T1000 (cell line): ENCODE measurements at regions not wholly inside any gene's neighbourhood (a gene's known extent, or its start where the extent isn't known, plus 50 kb on each side); places are given as distances from the start of the nearest gene placed in this dataset.
A peak's percentile ranks its signal among the peaks of the same experiment; 100 is the strongest.

Source experiments
- DNase-seq: peaks from one replicate; lab custom pipeline; 2025; ENCODE audit warnings: mixed read lengths; lab: John Stamatoyannopoulos, UW

- DNase-seq: no peak
Observed at GRCh38 chr11:8340296-8340695, 76.6 kb upstream of the LMO1 start.

DNA sequence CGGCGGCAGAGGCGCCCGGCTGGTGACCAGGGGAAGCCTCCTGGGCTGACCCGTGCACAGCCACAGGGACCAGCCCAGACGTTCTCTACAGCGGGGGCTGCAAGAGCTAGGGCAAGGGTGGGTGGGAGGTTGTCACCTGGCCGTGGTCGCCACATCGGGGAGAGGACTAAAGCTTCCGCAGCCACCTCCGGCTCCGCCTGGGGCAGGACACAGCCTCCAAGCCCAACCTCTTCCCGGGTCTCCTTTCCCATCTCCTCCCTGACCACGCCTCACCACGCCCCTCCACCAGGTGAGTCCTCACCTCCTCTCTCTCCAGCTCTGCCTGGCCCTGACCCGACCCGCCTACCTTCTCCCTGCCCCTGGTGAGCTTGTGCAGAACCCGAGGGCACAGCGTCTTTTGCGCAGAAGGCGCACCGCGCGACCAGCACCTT lies 75.9 kb upstream of the LMO1 start:
- DNase-seq: no peak

GRCh38 chr11:8338138-8338537 lies 74.5 kb upstream of the LMO1 start:
- no peak for DNase-seq

DNA sequence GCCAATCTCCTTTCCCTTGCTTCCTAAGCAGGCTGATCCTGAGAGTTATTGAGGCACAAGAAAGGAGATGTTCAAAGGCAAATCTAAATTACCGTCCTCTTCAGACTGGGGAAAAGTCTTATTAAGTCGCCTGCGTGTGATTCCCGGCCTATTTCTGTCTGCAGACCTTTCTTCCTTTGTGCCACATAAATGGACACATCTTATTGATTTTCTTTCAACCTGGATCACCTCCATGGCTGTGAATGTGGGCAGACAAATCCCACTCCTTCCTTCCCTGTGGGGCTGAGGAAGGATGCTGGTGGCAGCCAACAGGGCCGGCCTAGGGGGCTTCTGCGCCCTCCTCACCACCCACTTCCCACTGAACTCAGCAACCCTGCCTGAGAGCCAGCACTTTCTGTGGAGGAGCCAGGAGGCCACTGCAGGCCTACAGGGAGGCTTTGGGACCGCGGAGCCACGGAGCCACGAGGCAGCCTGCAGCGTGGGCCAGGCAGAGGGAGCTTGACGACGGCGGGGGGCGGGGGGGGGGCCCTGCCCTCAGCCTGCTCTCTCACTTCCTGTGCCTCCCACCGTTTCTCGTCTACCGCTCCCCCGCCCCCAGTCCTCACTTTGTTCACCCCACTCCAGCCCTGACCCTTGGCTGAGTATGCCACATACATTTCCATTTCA lies 73.6 kb upstream of the LMO1 start:
- no peak for DNase-seq

DNA sequence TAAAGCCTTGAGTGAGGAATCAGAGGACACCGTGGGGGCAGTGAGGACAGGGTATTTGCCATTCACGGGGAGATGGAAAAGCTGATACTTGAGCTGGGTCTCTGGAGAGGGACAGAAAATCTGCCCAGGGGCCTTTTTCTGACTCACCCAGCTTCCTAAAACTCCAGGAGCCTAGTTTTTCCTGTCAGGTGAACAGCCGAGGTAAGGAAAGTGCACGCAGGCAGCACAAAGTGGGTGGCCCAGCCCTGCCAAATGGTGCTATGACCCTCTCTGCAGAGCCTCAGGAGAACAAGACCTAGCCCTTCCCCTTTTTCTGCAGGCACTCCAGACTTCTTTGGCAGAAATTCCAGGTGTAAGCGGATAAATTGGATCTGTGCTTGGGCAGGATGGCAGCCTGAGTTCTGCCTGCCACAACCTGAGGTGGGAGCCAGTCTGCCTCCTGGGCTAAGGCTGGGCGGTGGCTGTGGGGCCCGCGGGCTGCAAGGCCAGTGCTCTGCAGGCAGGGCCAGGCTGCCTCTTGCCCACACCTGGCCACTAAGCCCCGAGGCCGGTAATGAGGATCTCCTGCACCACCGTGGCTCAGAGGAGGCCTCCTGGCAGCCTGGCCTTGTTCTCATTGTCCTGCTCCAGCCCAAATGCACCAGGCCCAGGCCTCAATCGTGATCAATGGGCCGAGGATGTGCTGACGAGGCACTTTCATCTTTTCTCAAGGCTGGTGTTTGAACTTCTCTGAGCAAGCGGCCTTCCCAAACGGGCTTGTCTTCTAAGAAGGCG lies 72.9 kb upstream of the LMO1 start:
- no peak for DNase-seq

DNA sequence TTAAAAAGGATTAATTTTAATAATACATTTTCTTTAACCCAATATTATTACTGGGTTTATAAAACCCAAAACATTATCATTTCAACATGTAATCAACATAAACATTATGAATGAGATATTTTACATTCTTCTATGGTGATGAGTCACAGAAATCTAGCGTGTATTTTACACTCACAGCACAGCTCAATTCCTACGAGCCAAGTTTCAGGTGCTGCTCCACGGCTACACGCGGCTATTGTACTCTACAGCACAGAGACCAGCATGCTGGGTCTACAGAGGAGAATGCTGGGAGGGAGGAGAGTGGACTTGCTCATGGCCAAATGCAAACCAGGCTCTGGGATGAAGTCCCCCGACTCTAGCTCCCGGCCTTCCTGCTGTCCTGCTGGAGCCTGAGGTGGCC lies 72.0 kb upstream of the LMO1 start:
- no peak for DNase-seq

- DNase-seq: no peak
Observed at GRCh38 chr11:8335186-8335585, 71.5 kb upstream of the LMO1 start.

DNA sequence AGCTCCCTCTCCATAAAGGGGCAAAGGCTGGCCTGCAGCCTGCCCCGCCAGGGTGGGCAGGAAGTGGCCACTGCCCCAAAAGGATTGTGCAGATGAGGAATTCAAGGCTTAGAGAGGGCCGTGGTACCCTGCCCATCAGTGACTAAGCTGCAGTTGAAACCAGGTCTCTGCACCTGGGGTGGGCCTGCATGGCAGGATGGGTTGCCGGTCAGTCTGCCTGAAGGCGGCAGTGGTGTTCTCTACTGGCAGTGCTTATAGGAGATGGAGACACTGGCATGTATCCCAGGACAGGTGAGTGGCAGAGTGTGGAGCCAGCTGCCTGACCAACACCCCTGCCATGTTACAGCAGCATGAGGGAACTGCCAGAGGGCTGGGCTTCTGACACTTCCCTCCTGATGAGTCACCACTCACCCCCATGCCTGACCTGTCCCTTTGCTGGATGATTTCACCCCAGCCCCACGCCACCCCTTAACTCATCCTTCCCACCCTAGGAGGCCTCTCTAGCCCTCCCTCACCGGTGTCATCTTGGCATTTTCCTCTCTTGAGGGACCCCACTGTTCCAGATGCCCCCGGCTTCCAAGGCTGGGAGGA lies 70.2 kb upstream of the LMO1 start:
- DNase-seq: no peak

- DNase-seq: no peak
Observed at GRCh38 chr11:8333376-8333775, 69.7 kb upstream of the LMO1 start.

GRCh38 chr11:8332891-8333290 lies 69.2 kb upstream of the LMO1 start:
- no peak for DNase-seq

- no peak for DNase-seq
Observed at GRCh38 chr11:8332196-8332595, 68.5 kb upstream of the LMO1 start.

GRCh38 chr11:8331767-8332166 lies 68.1 kb upstream of the LMO1 start:
- no peak for DNase-seq

- DNase-seq: no peak
Observed at GRCh38 chr11:8330896-8331295, 67.2 kb upstream of the LMO1 start.

DNA sequence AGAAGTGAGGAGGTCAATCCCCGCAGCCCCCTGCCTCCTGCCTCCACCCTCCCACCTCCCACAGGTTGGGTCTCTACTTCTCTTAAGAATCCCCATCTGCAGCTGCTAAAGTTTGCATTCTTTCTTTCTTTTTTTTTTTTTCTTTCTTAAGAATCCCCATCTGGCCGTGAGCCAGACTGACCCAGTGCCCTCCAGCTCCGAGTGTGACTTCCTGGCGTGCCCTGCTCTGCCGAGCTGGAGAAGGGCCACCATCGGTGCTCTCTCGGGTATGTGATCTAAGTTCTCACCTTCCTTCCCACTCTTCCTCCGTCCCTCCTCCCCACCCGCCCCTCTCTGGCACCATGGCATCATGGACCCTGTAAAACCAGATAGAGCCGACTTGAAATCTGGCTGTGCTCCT lies 66.7 kb upstream of the LMO1 start:
- DNase-seq: no peak

GRCh38 chr11:8329847-8330361 lies 66.2 kb upstream of the LMO1 start:
- DNase-seq: no peak

DNA sequence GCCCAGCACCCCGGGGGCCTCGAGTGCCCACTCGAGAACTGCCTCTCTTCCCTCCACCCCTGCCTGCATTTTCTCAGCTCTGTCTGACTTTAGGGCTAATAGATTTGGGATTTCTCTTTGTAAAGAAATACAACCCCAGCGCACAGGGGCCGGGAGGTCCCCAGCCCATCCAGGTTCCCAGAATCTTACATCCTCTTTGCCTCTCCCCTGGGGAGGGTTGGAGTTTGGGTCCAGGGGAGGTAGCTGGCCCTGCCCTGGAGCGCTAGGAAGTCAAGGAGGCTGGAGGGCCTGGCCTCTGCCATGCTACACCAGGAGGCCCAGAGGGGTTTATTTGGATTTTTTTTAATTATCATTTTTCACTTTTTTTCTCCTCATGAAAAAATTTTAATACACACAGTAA lies 65.7 kb upstream of the LMO1 start:
- no peak for DNase-seq

GRCh38 chr11:8328848-8329330 lies 65.2 kb upstream of the LMO1 start:
- peak; percentile 40 for DNase-seq

- DNase-seq: no peak
Observed at GRCh38 chr11:8328231-8328794, 64.6 kb upstream of the LMO1 start.

DNA sequence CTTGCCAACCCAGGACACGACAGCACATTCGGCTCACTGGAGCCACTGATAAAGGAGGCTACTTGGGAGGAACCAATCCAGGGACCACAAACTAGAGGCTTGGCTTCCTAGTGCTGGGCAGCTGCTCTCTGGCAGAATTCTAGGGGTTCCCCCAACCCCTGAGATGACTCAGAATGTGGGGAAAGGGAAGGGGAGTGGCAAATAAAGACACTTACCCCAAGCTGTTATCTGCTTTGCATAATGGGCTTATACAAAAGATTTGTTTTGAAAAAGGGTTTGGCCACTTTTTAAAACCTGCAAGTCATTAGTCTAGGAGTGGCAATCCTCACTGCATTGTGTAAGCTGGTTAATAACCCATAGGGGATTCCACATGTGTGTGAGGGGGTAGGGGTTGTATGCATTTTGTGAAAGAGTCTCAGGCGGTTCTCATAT lies 64.1 kb upstream of the LMO1 start:
- no peak for DNase-seq

GRCh38 chr11:8326337-8326736 lies 62.7 kb upstream of the LMO1 start:
- no peak for DNase-seq

DNA sequence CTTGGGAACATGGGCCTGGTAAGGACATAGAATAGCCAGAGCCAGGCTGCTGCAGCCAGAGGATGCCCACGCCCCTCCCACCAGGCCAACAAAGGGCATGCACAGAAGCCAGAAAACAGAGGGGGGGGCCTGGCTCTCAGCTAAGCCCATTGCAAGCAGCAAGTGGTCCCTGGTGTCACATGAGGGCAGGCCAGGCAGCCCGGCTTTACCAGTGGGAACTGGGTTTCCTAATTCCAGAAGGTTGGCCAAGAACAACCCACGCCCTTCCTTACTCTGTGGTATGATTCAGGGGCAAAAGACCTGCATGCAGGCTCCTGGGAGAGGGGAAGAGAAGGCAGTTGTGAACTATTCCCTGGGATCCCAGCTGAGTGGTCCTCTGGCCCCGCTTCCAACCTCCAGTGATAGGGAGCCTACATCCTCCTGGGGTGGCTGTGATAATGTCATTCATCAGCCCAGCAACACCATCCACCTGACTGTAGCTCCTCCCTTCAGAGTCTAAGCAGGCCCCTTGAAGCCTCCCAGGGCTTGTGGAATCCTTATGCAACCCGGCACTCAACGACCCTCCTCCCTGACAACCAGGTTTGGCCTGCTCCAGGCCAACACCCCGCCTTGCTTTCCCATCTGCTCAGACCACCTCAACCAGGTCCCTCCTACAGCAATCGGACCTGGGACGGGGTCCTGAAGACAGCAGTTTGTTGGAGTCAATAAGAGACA lies 62.1 kb upstream of the LMO1 start:
- no peak for DNase-seq
